ENCODE measurements at regions not wholly inside any gene's neighbourhood (a gene's known extent, or its start where the extent isn't known, plus 50 kb on each side); places are given as distances from the start of the nearest gene placed in this dataset.

DNA sequence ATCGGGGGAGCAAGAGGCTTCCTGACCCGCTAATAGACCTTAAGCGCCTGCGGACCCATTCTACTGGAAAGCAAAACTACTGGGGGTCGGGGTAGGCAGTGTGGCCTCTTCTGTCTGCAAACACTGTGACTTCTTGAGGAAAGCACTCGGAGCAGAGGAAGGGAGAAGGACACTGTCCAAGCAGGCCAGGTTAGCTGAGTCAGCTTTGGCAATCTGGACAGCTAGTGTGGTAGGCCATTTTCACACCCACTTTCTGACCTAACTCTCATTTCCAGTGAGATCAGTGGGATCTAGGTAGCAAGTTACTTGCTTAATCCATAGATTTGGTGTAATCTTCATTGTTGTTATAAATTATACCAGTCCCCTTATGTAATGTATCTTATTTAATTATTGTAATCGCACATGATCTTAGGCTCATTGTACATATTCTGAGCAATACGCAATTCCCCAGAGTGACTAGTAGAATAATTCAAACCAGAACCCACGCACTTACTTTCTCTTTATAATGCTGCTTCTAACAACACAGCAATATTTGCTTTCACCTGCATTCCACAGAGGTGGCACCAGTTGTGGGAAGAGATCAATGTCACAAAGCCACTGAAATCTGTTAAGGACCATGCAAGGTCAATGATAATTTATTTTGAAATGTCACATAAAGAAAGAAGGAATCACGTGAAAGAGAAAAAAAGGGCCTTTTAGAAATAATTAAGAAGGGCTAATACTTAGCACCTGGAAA is 82.9 kb downstream of the NREP start:
- 89% methylated on average over 10 of the region's 10 CpGs for WGBS (ENCODE audit: low lambda C conversion rate)
- CTCF ChIA-PET = no interaction called here
- POLR2A ChIA-PET = no interaction called here

More for the DNA sequence above, 82.9 kb downstream of the NREP start:
- H4K20me1 ChIP-seq (ENCODE audit: insufficient read depth) = no peaks in the 10 kb centered on the region
- no peak overlapping the region for H3K4me3 ChIP-seq (ENCODE audit: low read depth in 2 of 2, low read length in 1 of 2)
- no peaks in the 10 kb centered on the region for H3K36me3 ChIP-seq (replicated peaks in 1 of 2; ENCODE audit: control insufficient read depth in 1 of 2, insufficient read depth in 2 of 2, low read length in 1 of 2)
- H3F3A ChIP-seq (replicated peaks; ENCODE audit: insufficient read depth) = peaks cover under 1% of the 10 kb centered on the region
- H3K27ac ChIP-seq (ENCODE audit: low read depth in 2 of 2, low read length in 1 of 2) = no peak overlapping the region; a peak in 1 of 4 replicates
- DNase-seq = no peak
- no peak overlapping the region for H3K4me2 ChIP-seq
- peaks cover 5 to 12% of the 10 kb centered on the region in 2 experiments; a peak in 2 of 4 replicates for H3K4me1 ChIP-seq (ENCODE audit: control insufficient read depth in 1 of 2, insufficient read depth in 2 of 2, low read depth in 1 of 2, low read length in 1 of 2)
- no peaks in the 10 kb centered on the region for H3K9me3 ChIP-seq
- no peaks in the 10 kb centered on the region for H3K27me3 ChIP-seq (ENCODE audit: insufficient read depth)
- H3K79me2 ChIP-seq (ENCODE audit: insufficient read depth) = no peaks in the 10 kb centered on the region
- no peak overlapping the region for H3K9ac ChIP-seq
- H3K9me2 ChIP-seq = no peaks in the 10 kb centered on the region
- H2AFZ ChIP-seq (ENCODE audit: low read depth) = no peak overlapping the region
- TF ChIP-seq TAF1 (IDR thresholded peaks at IDR 0.05; ENCODE audit: borderline replicate concordance, low read depth, low read length) = no peak
- no peak for TF ChIP-seq EP300 (IDR thresholded peaks at IDR 0.05; ENCODE audit: borderline replicate concordance in 1 of 2, low read depth in 1 of 2, low read length in 1 of 2)
- no peak for TF ChIP-seq FOXJ3 (CRISPR knock-in tag; IDR thresholded peaks at IDR 0.05)
- TF ChIP-seq, protein P1, sequence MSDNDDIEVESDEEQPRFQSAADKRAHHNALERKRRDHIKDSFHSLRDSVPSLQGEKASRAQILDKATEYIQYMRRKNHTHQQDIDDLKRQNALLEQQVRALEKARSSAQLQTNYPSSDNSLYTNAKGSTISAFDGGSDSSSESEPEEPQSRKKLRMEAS (IDR thresholded peaks at IDR 0.05; ENCODE audit: low read depth) = no peak
- no peak for TF ChIP-seq PBX3 (IDR thresholded peaks at IDR 0.05)
- TF ChIP-seq ELF1 (IDR thresholded peaks at IDR 0.05) = no peak
- TF ChIP-seq, protein P2, sequence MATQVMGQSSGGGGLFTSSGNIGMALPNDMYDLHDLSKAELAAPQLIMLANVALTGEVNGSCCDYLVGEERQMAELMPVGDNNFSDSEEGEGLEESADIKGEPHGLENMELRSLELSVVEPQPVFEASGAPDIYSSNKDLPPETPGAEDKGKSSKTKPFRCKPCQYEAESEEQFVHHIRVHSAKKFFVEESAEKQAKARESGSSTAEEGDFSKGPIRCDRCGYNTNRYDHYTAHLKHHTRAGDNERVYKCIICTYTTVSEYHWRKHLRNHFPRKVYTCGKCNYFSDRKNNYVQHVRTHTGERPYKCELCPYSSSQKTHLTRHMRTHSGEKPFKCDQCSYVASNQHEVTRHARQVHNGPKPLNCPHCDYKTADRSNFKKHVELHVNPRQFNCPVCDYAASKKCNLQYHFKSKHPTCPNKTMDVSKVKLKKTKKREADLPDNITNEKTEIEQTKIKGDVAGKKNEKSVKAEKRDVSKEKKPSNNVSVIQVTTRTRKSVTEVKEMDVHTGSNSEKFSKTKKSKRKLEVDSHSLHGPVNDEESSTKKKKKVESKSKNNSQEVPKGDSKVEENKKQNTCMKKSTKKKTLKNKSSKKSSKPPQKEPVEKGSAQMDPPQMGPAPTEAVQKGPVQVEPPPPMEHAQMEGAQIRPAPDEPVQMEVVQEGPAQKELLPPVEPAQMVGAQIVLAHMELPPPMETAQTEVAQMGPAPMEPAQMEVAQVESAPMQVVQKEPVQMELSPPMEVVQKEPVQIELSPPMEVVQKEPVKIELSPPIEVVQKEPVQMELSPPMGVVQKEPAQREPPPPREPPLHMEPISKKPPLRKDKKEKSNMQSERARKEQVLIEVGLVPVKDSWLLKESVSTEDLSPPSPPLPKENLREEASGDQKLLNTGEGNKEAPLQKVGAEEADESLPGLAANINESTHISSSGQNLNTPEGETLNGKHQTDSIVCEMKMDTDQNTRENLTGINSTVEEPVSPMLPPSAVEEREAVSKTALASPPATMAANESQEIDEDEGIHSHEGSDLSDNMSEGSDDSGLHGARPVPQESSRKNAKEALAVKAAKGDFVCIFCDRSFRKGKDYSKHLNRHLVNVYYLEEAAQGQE (IDR thresholded peaks at IDR 0.05; ENCODE audit: low read depth, low read length) = no peak
- no peak for TF ChIP-seq GABPA (IDR thresholded peaks at IDR 0.05; ENCODE audit: low read depth)
- no peak for TF ChIP-seq RFX5 (IDR thresholded peaks at IDR 0.05; ENCODE audit: low read length)
- TF ChIP-seq SIN3A (IDR thresholded peaks at IDR 0.05; ENCODE audit: borderline replicate concordance, low read depth, low read length) = no peak
- no peak for TF ChIP-seq JUND (IDR thresholded peaks at IDR 0.05)
- no peak for TF ChIP-seq EZH2phosphoT487 (IDR thresholded peaks at IDR 0.05; ENCODE audit: borderline replicate concordance, low read depth)
- TF ChIP-seq TEAD4 (IDR thresholded peaks at IDR 0.05; ENCODE audit: borderline replicate concordance, insufficient read depth) = no peak
- TF ChIP-seq, protein P3, sequence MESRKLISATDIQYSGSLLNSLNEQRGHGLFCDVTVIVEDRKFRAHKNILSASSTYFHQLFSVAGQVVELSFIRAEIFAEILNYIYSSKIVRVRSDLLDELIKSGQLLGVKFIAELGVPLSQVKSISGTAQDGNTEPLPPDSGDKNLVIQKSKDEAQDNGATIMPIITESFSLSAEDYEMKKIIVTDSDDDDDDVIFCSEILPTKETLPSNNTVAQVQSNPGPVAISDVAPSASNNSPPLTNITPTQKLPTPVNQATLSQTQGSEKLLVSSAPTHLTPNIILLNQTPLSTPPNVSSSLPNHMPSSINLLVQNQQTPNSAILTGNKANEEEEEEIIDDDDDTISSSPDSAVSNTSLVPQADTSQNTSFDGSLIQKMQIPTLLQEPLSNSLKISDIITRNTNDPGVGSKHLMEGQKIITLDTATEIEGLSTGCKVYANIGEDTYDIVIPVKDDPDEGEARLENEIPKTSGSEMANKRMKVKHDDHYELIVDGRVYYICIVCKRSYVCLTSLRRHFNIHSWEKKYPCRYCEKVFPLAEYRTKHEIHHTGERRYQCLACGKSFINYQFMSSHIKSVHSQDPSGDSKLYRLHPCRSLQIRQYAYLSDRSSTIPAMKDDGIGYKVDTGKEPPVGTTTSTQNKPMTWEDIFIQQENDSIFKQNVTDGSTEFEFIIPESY (IDR thresholded peaks at IDR 0.05; ENCODE audit: borderline replicate concordance, low read depth) = no peak
- TF ChIP-seq POLR2AphosphoS5 (IDR thresholded peaks at IDR 0.05; ENCODE audit: low read depth, low read length) = no peak
- TF ChIP-seq MXI1 (IDR thresholded peaks at IDR 0.05; ENCODE audit: low read depth, low read length) = no peak
- TF ChIP-seq NRF1 (IDR thresholded peaks at IDR 0.05; ENCODE audit: low read depth, low read length) = no peak
